T-helper 2 cell treated with Interferon-gamma antibody and Interleukin-4, amounts not matched to agents 5 μg/mL and 100 μg/mL, for 36 hours (primary cell): ENCODE measurements at regions not wholly inside any gene's neighbourhood (a gene's known extent, or its start where the extent isn't known, plus 50 kb on each side); places are given as distances from the start of the nearest gene placed in this dataset.

ENCODE experiments used
- DNase-seq: peaks from one replicate; pipeline ENCODE4 v3.0.0; 2021; ENCODE audit warnings: low spot score
- H3K27ac Mint-ChIP-seq: one replicate; pipeline ENCODE4 v1.8.0; 2021; ENCODE audit warnings: mild to moderate bottlenecking, mixed read lengths
- H3K27me3 Mint-ChIP-seq: one replicate; pipeline ENCODE4 v1.8.0; 2021; ENCODE audit warnings: low read depth, mixed read lengths
- H3K36me3 Mint-ChIP-seq: one replicate; pipeline ENCODE4 v1.8.0; 2021; ENCODE audit warnings: low read depth, mixed read lengths
- H3K4me1 Mint-ChIP-seq: one replicate; pipeline ENCODE4 v1.8.0; 2021; ENCODE audit warnings: low read depth, mixed read lengths
- H3K4me3 Mint-ChIP-seq: one replicate; pipeline ENCODE4 v1.8.0; 2022; ENCODE audit warnings: mild to moderate bottlenecking, moderate library complexity, mixed read lengths
- H3K9me3 Mint-ChIP-seq: one replicate; pipeline ENCODE4 v1.8.0; 2021; ENCODE audit warnings: mixed read lengths

DNA sequence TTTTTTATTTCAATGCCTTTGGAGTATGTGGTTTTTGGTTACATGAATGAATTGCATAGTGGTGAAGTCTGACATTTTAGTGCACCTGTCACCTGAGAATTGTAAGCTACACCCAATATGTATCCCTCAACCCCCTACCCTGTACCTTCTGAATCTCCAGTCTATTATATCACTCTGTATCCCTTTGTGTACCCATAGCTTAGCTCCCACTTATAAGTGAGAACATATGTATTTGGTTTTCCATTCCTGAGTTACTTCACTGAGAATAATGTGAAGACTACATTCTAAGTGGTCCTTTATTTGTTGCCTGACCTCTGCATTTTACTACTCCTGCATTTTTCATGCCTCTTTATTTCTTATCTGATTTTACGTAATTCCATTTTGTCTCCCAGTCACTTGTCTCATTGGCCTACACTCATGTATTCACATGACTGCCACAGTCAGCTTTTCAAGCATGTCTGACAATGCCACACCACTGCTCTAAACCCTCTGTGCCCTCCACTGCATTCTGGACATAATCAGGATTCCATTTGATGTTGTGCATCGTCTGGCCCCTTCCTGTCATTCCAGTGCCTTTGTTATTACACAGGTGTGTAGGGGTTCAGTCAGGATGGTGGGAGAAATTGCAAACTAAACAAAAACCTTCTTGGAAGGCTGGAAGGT, 1325.5 kb downstream of the XPNPEP1 start:
- no peaks in the 10 kb centered on the region for H3K27me3 Mint-ChIP-seq
- H3K36me3 Mint-ChIP-seq = no peaks in the 10 kb centered on the region
- H3K4me1 Mint-ChIP-seq = no peaks in the 10 kb centered on the region
- H3K9me3 Mint-ChIP-seq = peaks cover 6% of the 10 kb centered on the region
- no peak overlapping the region for H3K27ac Mint-ChIP-seq
- no peak overlapping the region for H3K4me3 Mint-ChIP-seq
- no peak for DNase-seq

GRCh38 chr10:108597031-108597430, 1326.3 kb downstream of the XPNPEP1 start:
- Mint-ChIP-seq H3K9me3 (peaks cover 6% of the 10 kb centered on the region), H3K27me3 (no peaks in the 10 kb centered on the region), H3K4me3 (no peak overlapping the region), H3K27ac (no peak overlapping the region), H3K36me3 (no peaks in the 10 kb centered on the region), H3K4me1 (no peaks in the 10 kb centered on the region)
- DNase-seq = no peak

GRCh38 chr10:108592956-108593355, 1330.4 kb downstream of the XPNPEP1 start:
- DNase-seq = no peak
- Mint-ChIP-seq H3K9me3 (no peaks in the 10 kb centered on the region), H3K4me3 (no peak overlapping the region), H3K27ac (no peak overlapping the region), H3K4me1 (no peaks in the 10 kb centered on the region), H3K36me3 (no peaks in the 10 kb centered on the region), H3K27me3 (no peaks in the 10 kb centered on the region)

- no peak overlapping the region for H3K27ac Mint-ChIP-seq
- no peak for DNase-seq
- H3K4me1 Mint-ChIP-seq = no peaks in the 10 kb centered on the region
- H3K36me3 Mint-ChIP-seq = no peaks in the 10 kb centered on the region
- no peak overlapping the region for H3K4me3 Mint-ChIP-seq
- H3K9me3 Mint-ChIP-seq = no peaks in the 10 kb centered on the region
- no peaks in the 10 kb centered on the region for H3K27me3 Mint-ChIP-seq
Measured at GRCh38 chr10:108591417-108591816, 1331.9 kb downstream of the XPNPEP1 start.

DNA sequence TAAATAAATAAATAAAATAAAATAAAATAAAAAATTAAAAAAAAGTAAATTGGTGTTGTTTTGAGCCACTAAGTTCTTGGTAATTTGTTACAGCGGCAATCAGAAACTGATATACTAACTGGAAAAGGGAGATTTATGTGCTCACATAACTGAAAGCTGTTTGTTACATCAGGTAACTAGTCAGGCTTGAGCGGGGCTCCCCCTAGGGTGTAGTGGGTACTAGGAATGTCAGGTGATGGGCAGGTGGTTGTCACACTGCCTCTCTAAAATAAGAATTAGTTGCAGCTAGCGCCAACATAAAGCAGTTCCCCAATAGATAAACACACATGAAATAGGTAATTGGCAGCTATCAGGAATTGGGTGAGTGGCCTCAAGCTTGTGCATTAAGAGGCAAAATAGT, 1336.9 kb downstream of the XPNPEP1 start:
- Mint-ChIP-seq H3K27me3 (no peaks in the 10 kb centered on the region), H3K36me3 (no peaks in the 10 kb centered on the region), H3K27ac (no peak overlapping the region), H3K4me1 (no peaks in the 10 kb centered on the region), H3K4me3 (no peak overlapping the region), H3K9me3 (no peaks in the 10 kb centered on the region)
- no peak for DNase-seq

DNA sequence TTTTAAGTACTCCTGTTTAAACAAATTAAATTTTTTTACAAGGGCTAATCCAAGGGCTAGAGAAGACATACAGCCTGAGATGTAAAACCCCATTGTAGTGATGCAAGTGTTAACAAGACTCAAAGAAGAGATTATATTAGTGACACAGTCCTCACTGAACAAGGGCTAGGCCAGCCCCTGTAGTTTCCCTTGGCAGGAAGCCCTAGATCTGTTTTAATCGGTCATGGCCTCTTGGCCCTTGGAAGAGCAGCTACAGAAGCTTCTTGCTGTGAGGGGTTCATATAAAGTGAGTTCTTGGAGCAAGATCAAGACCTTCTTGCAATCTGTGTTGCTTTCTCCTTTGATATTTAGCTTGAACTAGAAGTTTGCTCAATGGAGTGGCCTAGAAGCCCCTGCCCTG, 1339.4 kb downstream of the XPNPEP1 start:
- Mint-ChIP-seq H3K27ac (no peak overlapping the region), H3K36me3 (no peaks in the 10 kb centered on the region)
- DNase-seq = no peak

DNA sequence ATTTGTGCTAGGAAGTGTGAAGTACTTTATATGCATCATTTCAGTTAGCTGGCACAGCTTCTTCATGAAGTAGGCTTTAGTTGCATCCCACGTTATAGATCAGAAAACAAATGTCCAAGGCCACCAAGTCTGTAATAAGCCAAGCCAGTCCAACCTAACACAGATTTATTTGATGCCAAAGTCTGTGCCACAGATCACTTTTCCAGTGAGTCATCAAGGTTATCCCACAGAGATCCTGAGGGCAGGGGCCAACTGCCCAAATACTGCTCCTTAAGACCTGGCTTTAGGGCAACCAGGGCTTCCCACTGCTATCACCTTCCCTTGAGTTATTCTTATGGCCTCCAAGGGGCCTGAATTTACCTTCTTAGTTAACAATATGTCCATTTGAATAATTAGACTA, 1340.4 kb downstream of the XPNPEP1 start:
- Mint-ChIP-seq H3K9me3 (peaks cover 9% of the 10 kb centered on the region), H3K36me3 (no peaks in the 10 kb centered on the region), H3K4me1 (no peaks in the 10 kb centered on the region), H3K27me3 (no peaks in the 10 kb centered on the region), H3K4me3 (no peak overlapping the region), H3K27ac (no peak overlapping the region)
- no peak for DNase-seq

More for the DNA sequence above, 1339.4 kb downstream of the XPNPEP1 start:
- H3K4me1 Mint-ChIP-seq = no peaks in the 10 kb centered on the region
- H3K9me3 Mint-ChIP-seq = peaks cover 9% of the 10 kb centered on the region
- H3K4me3 Mint-ChIP-seq = no peak overlapping the region
- H3K27me3 Mint-ChIP-seq = no peaks in the 10 kb centered on the region

GRCh38 chr10:108582387-108582786, 1340.9 kb downstream of the XPNPEP1 start:
- H3K9me3 Mint-ChIP-seq = peaks cover 9% of the 10 kb centered on the region
- no peaks in the 10 kb centered on the region for H3K27me3 Mint-ChIP-seq
- DNase-seq = no peak
- H3K36me3 Mint-ChIP-seq = no peaks in the 10 kb centered on the region
- H3K27ac Mint-ChIP-seq = no peak overlapping the region
- H3K4me3 Mint-ChIP-seq = no peak overlapping the region
- H3K4me1 Mint-ChIP-seq = no peaks in the 10 kb centered on the region

DNA sequence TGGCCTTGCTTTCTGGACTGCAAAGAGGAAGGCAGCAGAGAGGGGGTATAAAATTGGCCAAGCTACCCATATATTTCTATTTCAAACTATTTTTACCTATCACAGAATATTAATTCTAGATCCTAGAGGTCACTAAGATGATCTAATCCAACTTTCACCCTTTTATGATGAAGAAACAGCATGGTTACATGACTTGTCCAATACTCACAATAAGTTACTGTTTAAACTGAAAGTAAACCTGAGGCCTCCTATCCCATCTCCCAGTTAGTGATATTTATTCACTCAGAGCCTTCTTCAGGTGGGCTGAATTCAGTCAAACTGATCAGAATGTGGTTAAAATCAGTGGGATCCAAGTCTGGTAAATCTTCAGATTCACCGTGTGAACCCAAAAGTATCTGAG, 1345.1 kb downstream of the XPNPEP1 start:
- Mint-ChIP-seq H3K4me3 (no peak overlapping the region), H3K27me3 (no peaks in the 10 kb centered on the region), H3K4me1 (no peaks in the 10 kb centered on the region), H3K36me3 (no peaks in the 10 kb centered on the region), H3K27ac (no peak overlapping the region), H3K9me3 (peaks cover 9% of the 10 kb centered on the region)
- no peak for DNase-seq

DNA sequence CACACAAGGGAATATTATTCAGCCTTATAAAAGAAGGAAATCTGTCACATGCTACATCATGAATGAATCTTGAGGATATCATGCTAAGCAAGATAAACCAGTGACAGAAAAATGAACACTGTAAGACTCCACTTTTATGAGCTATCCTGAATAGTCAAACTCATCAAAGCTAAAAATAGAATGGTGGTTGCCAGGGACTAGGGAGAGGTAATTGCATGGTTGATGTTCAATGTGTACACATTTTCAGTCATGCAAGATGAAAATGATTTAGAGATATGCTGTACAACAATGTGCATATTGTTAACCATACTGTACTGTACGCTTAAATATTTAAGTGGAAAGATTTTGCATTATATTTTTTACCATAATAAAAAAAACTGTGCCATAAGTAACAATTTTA, 1349.1 kb downstream of the XPNPEP1 start:
- Mint-ChIP-seq H3K4me1 (no peaks in the 10 kb centered on the region), H3K27ac (no peak overlapping the region), H3K36me3 (no peaks in the 10 kb centered on the region), H3K27me3 (no peaks in the 10 kb centered on the region), H3K4me3 (no peak overlapping the region), H3K9me3 (no peaks in the 10 kb centered on the region)
- no peak for DNase-seq

GRCh38 chr10:108568824-108569223, 1354.5 kb downstream of the XPNPEP1 start:
- H3K27me3 Mint-ChIP-seq = no peaks in the 10 kb centered on the region
- H3K4me3 Mint-ChIP-seq = no peak overlapping the region
- H3K4me1 Mint-ChIP-seq = no peaks in the 10 kb centered on the region
- H3K27ac Mint-ChIP-seq = no peak overlapping the region
- H3K36me3 Mint-ChIP-seq = no peaks in the 10 kb centered on the region
- DNase-seq = no peak
- no peaks in the 10 kb centered on the region for H3K9me3 Mint-ChIP-seq

DNA sequence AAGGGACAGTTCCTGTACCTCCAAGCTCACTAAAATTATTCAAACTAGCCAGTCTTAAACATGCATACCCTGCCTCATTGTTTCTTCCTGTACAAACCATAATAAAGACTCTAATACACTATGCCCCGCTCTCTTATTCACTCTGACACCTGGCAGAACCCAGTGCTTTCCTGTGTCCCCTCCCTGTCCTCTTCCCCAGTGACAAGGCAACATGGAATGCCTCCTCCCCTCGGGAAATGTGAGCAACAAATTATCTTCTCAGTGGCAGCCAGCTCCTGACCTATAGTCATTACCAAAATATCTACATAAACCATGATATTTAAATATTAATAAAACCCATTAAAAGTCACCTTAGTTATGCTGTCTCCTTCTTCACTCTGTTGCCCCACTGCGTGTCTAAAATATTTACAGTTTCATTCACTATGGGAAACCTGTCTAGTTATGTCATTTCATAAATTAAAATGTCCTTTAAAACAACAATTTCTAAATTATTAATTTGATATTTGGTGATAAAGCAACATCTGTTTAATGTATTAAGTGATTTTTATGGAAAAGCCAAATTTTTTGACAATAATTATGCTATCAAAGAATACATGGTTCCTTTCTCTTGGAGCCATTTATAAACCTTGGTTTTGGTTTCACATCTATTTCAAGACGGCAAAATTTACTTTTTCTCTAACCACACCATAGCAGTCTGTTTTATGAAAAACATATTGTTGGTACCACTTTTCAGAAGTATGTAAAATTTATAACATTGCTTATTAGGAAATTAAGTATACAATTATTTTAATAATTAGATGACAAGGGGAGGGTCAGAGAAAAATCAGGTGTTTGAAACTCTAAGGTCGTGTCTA, 1355.2 kb downstream of the XPNPEP1 start:
- no peak for DNase-seq
- H3K27me3 Mint-ChIP-seq = no peaks in the 10 kb centered on the region
- no peaks in the 10 kb centered on the region for H3K36me3 Mint-ChIP-seq
- H3K4me1 Mint-ChIP-seq = no peaks in the 10 kb centered on the region
- H3K9me3 Mint-ChIP-seq = no peaks in the 10 kb centered on the region
- no peak overlapping the region for H3K4me3 Mint-ChIP-seq
- no peak overlapping the region for H3K27ac Mint-ChIP-seq

- Mint-ChIP-seq H3K4me1 (no peaks in the 10 kb centered on the region), H3K4me3 (no peak overlapping the region), H3K9me3 (no peaks in the 10 kb centered on the region)
Measured at GRCh38 chr10:108566316-108567107, 1356.8 kb downstream of the XPNPEP1 start.

GRCh38 chr10:108562105-108562504, 1361.2 kb downstream of the XPNPEP1 start:
- no peaks in the 10 kb centered on the region for H3K36me3 Mint-ChIP-seq
- H3K4me1 Mint-ChIP-seq = no peaks in the 10 kb centered on the region
- DNase-seq = no peak
- no peaks in the 10 kb centered on the region for H3K9me3 Mint-ChIP-seq
- no peaks in the 10 kb centered on the region for H3K27me3 Mint-ChIP-seq
- H3K27ac Mint-ChIP-seq = no peak overlapping the region
- H3K4me3 Mint-ChIP-seq = no peak overlapping the region

More at GRCh38 chr10:108566316-108567107, 1356.8 kb downstream of the XPNPEP1 start:
- H3K36me3 Mint-ChIP-seq = no peaks in the 10 kb centered on the region
- no peak for DNase-seq
- H3K27ac Mint-ChIP-seq = no peak overlapping the region
- H3K27me3 Mint-ChIP-seq = no peaks in the 10 kb centered on the region
